ENCODE measurements at regions not wholly inside any gene's neighbourhood (a gene's known extent, or its start where the extent isn't known, plus 50 kb on each side); places are given as distances from the start of the nearest gene placed in this dataset.

DNA sequence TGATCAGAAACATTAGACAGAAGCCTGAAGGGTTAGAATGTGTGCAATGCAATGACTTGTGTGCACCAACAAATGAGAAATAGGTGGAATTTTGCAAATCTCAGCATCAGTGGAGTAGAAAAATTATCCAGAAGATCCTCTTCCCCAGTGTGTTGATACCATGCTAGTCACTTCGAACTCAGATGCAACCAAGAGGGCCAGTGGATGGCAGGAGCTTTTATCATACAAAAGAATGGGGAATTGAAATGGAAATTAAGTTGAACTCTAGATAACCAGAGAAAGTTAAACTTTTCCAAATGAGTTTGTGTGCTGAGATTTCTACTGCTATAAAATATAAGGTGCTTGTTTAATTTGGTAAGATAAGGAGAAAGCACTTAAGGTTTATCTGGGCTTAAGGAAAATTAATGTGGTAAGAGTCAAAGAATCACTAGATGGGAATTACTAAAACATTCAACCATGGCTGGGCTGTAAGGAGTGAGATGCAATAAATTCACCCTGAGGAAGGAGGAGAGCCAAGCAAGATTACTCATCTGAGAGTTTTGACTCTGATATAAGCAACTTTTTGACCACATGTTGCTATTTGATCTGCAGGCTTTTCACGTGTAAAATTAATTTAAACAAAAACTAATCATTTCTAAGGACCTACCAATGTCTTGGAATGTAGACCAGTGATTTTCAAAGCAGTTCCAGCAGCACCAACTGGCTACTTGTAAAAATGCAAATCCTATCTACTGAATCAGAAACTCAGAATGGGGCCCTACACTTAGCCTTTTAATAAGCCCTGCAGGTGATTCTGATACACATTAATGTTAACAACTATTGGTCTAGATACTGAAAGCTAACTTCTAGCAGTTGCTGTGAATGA, 113.2 kb downstream of the CDC14C start:
- Histone ChIP-seq H3K36me3 (ENCODE audit: control insufficient read depth in 2 of 2, insufficient read depth in 2 of 2, low read length in 1 of 2) (no peaks in the 10 kb centered on the region), H3K4me1 (ENCODE audit: control insufficient read depth in 2 of 2, insufficient read depth in 2 of 2, low read length in 1 of 2) (no peaks in the 10 kb centered on the region), H3K9me3 (ENCODE audit: control insufficient read depth in 2 of 2, insufficient read depth in 1 of 2, low read depth in 1 of 2, low read length in 1 of 2) (no peaks in the 10 kb centered on the region), H3K27ac (ENCODE audit: low read depth in 2 of 2, low read length in 1 of 2) (no peak overlapping the region), H3K4me3 (ENCODE audit: low read depth in 1 of 2, low read length in 2 of 2) (no peak overlapping the region), H3K27me3 (ENCODE audit: control insufficient read depth in 1 of 2, insufficient read depth in 2 of 2, low read length in 2 of 2) (no peaks in the 10 kb centered on the region)
- WGBS, 2 donors, result 21 to 26% methylated on average over 2 of the region's 2 CpGs

DNA sequence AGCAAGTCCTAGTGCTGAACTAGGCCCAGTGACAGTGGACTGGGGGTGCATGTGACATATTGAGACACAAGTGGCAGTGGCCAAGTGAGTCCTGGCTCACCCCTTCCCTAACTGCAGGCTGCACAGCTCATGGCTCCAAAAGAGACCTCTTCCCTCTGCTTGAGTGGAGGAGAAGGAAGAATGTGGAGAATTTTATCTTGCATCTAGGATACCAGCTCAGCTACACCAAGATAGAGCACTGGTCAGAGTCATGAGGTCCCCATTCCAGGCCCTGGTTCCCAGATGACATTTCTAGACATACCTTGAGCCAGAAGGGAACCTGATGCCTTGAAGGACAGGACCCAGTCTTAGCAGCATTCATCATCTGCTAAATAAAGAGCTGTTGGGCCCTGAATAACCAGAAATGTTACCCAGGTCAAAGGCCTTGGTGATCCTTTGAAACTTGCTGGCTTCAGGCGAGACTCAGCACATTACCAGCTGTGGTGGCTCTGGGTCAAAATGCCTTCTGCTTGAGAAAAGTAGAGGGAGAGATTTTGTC, 114.5 kb downstream of the CDC14C start:
- no peak overlapping the region for H3K4me3 ChIP-seq (ENCODE audit: low read depth in 1 of 2, low read length in 2 of 2)
- H3K36me3 ChIP-seq (ENCODE audit: control insufficient read depth in 2 of 2, insufficient read depth in 2 of 2, low read length in 1 of 2), result no peaks in the 10 kb centered on the region
- H3K4me1 ChIP-seq (ENCODE audit: control insufficient read depth in 2 of 2, insufficient read depth in 2 of 2, low read length in 1 of 2), result no peaks in the 10 kb centered on the region
- H3K9me3 ChIP-seq (ENCODE audit: control insufficient read depth in 2 of 2, insufficient read depth in 1 of 2, low read depth in 1 of 2, low read length in 1 of 2), result no peaks in the 10 kb centered on the region
- no peaks in the 10 kb centered on the region for H3K27me3 ChIP-seq (ENCODE audit: control insufficient read depth in 1 of 2, insufficient read depth in 2 of 2, low read length in 2 of 2)
- WGBS, 2 donors, result 84 to 85% methylated on average over 1 of the region's 1 CpG
- H3K27ac ChIP-seq (ENCODE audit: low read depth in 2 of 2, low read length in 1 of 2), result no peak overlapping the region

DNA sequence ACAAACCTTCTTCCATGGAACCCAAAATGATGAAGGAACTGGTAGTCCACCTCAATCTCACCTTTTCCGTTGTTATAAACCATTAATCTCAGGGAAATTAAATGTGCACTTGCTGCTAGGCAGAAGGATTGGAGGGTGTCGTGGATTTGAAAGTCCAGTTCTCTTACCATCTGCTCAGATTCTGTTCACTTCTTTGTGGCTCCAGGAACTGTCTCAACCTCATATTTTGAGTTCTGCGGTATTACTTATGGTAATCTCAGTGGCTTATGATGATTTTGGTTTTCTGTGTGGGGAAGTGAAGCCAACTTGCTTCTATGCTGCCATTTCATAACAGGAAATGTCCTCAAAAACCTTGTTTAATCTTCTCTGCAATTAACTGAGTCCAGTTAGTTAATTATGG, 136.4 kb downstream of the CDC14C start:
- H3K27me3 ChIP-seq (ENCODE audit: control insufficient read depth in 1 of 2, insufficient read depth in 2 of 2, low read length in 2 of 2), result no peaks in the 10 kb centered on the region
- WGBS, 2 donors, result 83 to 89% methylated on average over 3 of the region's 3 CpGs
- H3K4me1 ChIP-seq (ENCODE audit: control insufficient read depth in 2 of 2, insufficient read depth in 2 of 2, low read length in 1 of 2), result no peaks in the 10 kb centered on the region
- no peak overlapping the region for H3K4me3 ChIP-seq (ENCODE audit: low read depth in 1 of 2, low read length in 2 of 2)
- no peaks in the 10 kb centered on the region for H3K36me3 ChIP-seq (ENCODE audit: control insufficient read depth in 2 of 2, insufficient read depth in 2 of 2, low read length in 1 of 2)
- no peaks in the 10 kb centered on the region for H3K9me3 ChIP-seq (ENCODE audit: control insufficient read depth in 2 of 2, insufficient read depth in 1 of 2, low read depth in 1 of 2, low read length in 1 of 2)
- no peak overlapping the region for H3K27ac ChIP-seq (ENCODE audit: low read depth in 2 of 2, low read length in 1 of 2)

DNA sequence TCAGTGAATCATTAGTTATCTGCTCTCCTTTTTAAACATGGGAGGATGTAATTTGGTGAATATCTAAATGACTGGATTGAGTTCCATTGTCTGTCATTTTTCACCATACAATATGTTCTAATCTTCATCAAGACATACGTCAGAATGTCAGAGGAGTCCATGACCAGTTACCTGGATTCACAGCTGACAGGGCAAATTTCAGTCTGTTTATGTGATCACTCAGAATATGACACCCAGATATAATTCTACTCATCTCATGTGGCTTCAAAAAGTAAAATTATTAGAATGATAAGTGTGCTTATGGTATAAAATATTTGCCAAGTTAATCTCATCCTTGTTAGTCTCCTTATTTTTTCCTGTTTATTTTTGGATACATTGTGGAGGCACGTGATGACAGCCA, 150.2 kb downstream of the CDC14C start:
- H3K4me3 ChIP-seq (ENCODE audit: low read depth in 1 of 2, low read length in 2 of 2), result no peak overlapping the region
- no peak overlapping the region for H3K27ac ChIP-seq (ENCODE audit: low read depth in 2 of 2, low read length in 1 of 2)
- no peaks in the 10 kb centered on the region for H3K36me3 ChIP-seq (ENCODE audit: control insufficient read depth in 2 of 2, insufficient read depth in 2 of 2, low read length in 1 of 2)
- H3K9me3 ChIP-seq (ENCODE audit: control insufficient read depth in 2 of 2, insufficient read depth in 1 of 2, low read depth in 1 of 2, low read length in 1 of 2), result no peaks in the 10 kb centered on the region
- H3K27me3 ChIP-seq (ENCODE audit: control insufficient read depth in 1 of 2, insufficient read depth in 2 of 2, low read length in 2 of 2), result no peaks in the 10 kb centered on the region
- WGBS, 2 donors, result 54 to 70% methylated on average over 2 of the region's 2 CpGs
- H3K4me1 ChIP-seq (ENCODE audit: control insufficient read depth in 2 of 2, insufficient read depth in 2 of 2, low read length in 1 of 2), result no peaks in the 10 kb centered on the region

DNA sequence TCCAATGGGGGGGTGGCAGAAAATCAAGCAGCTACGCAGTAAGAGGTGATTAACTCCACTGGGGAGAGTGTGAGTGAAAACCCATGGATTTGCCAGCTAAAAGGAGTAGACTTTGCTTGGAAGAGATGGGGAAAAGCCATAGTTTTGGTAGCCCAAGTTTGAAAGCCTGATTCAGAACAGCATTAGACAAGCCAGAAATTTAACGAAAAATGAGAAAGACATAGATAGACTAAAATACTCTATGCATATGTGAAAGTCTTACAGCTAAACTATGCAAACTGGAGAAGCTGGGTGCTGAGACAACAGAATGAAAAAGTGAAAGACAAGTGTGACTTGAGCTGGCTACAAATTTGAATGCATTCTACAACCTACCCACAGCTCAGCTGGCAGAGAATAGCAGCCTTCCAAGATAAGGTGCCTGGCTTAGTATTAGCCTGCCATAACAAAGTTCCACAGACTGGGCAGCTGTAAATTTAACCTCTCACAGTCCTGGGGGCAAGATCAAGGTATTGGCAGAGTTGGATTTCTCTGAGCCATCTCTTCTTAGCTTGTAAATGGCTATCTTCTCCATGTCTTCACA, 156.6 kb downstream of the CDC14C start:
- Histone ChIP-seq H3K9me3 (ENCODE audit: control insufficient read depth in 2 of 2, insufficient read depth in 1 of 2, low read depth in 1 of 2, low read length in 1 of 2) (no peaks in the 10 kb centered on the region), H3K4me1 (ENCODE audit: control insufficient read depth in 2 of 2, insufficient read depth in 2 of 2, low read length in 1 of 2) (no peaks in the 10 kb centered on the region), H3K27ac (ENCODE audit: low read depth in 2 of 2, low read length in 1 of 2) (no peak overlapping the region), H3K4me3 (ENCODE audit: low read depth in 1 of 2, low read length in 2 of 2) (no peak overlapping the region), H3K27me3 (ENCODE audit: control insufficient read depth in 1 of 2, insufficient read depth in 2 of 2, low read length in 2 of 2) (no peaks in the 10 kb centered on the region), H3K36me3 (ENCODE audit: control insufficient read depth in 2 of 2, insufficient read depth in 2 of 2, low read length in 1 of 2) (no peaks in the 10 kb centered on the region)
- 79 to 85% methylated on average over 2 of the region's 2 CpGs for WGBS, 2 donors

DNA sequence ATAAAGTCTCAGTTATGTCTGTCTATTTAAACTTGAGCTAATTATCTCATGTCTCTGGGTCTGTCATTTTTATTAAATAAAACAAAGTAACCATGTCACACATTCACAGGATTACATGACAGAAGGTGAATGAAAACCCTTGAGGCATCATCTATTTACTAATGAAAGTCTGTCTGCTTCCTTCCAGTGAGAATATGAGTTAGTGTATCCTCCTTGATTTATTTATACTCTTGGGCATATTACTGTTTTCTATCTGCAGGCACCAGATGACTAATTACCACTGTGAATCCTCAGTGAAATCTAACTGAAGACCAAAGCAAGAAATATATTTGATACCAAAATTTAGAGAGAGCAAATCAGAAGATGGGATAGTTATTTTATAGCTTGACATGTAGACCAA, 163.7 kb downstream of the CDC14C start:
- Histone ChIP-seq H3K4me3 (ENCODE audit: low read depth in 1 of 2, low read length in 2 of 2) (no peak overlapping the region), H3K36me3 (ENCODE audit: control insufficient read depth in 2 of 2, insufficient read depth in 2 of 2, low read length in 1 of 2) (no peaks in the 10 kb centered on the region), H3K4me1 (ENCODE audit: control insufficient read depth in 2 of 2, insufficient read depth in 2 of 2, low read length in 1 of 2) (no peaks in the 10 kb centered on the region), H3K9me3 (ENCODE audit: control insufficient read depth in 2 of 2, insufficient read depth in 1 of 2, low read depth in 1 of 2, low read length in 1 of 2) (no peaks in the 10 kb centered on the region), H3K27me3 (ENCODE audit: control insufficient read depth in 1 of 2, insufficient read depth in 2 of 2, low read length in 2 of 2) (no peaks in the 10 kb centered on the region), H3K27ac (ENCODE audit: low read depth in 2 of 2, low read length in 1 of 2) (no peak overlapping the region)

DNA sequence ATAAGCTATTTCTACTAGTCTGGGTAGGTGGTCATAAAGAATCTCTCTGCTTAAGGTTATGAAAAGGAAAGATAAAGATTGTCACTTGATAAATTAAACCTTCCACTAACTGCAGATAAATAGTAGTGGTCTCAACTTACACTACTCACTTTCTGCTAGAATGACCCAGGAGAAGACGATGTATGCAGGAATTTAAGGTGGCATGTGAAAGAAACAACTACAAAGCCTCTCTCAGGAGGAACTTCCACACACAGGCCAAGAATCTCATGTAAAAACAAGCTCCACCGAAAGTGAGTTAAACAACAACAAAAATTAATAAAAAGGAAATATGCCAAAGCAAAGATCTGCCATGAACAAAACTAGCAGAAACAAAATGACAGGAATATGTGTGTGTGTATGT, 165.4 kb downstream of the CDC14C start:
- Histone ChIP-seq H3K27me3 (ENCODE audit: control insufficient read depth in 1 of 2, insufficient read depth in 2 of 2, low read length in 2 of 2) (no peaks in the 10 kb centered on the region), H3K9me3 (ENCODE audit: control insufficient read depth in 2 of 2, insufficient read depth in 1 of 2, low read depth in 1 of 2, low read length in 1 of 2) (no peaks in the 10 kb centered on the region), H3K4me3 (ENCODE audit: low read depth in 1 of 2, low read length in 2 of 2) (no peak overlapping the region), H3K36me3 (ENCODE audit: control insufficient read depth in 2 of 2, insufficient read depth in 2 of 2, low read length in 1 of 2) (no peaks in the 10 kb centered on the region), H3K27ac (ENCODE audit: low read depth in 2 of 2, low read length in 1 of 2) (no peak overlapping the region), H3K4me1 (ENCODE audit: control insufficient read depth in 2 of 2, insufficient read depth in 2 of 2, low read length in 1 of 2) (no peaks in the 10 kb centered on the region)
- 52 to 55% methylated on average over 2 of the region's 2 CpGs for WGBS, 2 donors

DNA sequence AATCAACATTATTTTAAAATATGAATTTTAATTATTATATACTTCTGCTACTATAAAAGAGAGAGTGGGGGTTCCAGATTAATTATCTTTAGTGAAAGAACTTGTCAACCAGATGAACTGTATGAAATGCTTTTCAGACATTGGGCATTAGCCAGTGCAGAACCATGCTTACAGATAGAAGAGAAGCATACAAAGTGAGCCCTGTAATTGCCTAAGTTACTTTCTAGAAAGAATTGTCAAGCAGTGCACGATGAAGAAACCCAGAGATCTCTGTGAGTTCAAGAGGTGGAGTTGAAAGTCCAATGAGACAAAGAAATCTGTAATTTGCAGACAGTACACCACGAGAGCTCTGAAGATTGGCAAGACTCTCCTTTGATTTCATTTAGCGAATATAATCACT, 166.7 kb downstream of the CDC14C start:
- H3K27ac ChIP-seq (ENCODE audit: low read depth in 2 of 2, low read length in 1 of 2), result no peak overlapping the region
- WGBS, 2 donors, result 71 to 73% methylated on average over 3 of the region's 3 CpGs

DNA sequence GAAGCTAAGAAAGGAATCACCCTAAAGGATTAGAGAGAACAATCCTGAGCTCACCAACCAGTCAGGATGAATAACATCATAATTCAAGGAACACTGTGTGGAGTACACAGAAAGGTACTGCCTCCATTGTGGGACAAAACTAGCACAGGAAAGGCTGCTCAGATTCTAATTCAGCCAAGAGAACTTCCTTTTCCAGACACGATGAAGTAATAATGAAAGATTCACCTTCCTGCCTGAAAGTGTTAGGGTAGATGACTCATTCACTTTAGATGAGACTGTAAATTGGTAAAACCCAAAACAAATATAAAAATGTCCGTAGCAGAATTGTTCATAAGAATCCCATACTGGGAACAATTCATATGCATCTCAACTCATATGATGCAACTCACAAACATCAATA, 167.2 kb downstream of the CDC14C start:
- no peaks in the 10 kb centered on the region for H3K4me1 ChIP-seq (ENCODE audit: control insufficient read depth in 2 of 2, insufficient read depth in 2 of 2, low read length in 1 of 2)
- no peaks in the 10 kb centered on the region for H3K27me3 ChIP-seq (ENCODE audit: control insufficient read depth in 1 of 2, insufficient read depth in 2 of 2, low read length in 2 of 2)
- no peaks in the 10 kb centered on the region for H3K36me3 ChIP-seq (ENCODE audit: control insufficient read depth in 2 of 2, insufficient read depth in 2 of 2, low read length in 1 of 2)
- no peaks in the 10 kb centered on the region for H3K9me3 ChIP-seq (ENCODE audit: control insufficient read depth in 2 of 2, insufficient read depth in 1 of 2, low read depth in 1 of 2, low read length in 1 of 2)
- H3K27ac ChIP-seq (ENCODE audit: low read depth in 2 of 2, low read length in 1 of 2), result no peak overlapping the region
- 30 to 53% methylated on average over 2 of the region's 2 CpGs for WGBS, 2 donors
- no peak overlapping the region for H3K4me3 ChIP-seq (ENCODE audit: low read depth in 1 of 2, low read length in 2 of 2)

More for the DNA sequence above, 166.7 kb downstream of the CDC14C start:
- Histone ChIP-seq H3K27me3 (ENCODE audit: control insufficient read depth in 1 of 2, insufficient read depth in 2 of 2, low read length in 2 of 2) (no peaks in the 10 kb centered on the region), H3K4me1 (ENCODE audit: control insufficient read depth in 2 of 2, insufficient read depth in 2 of 2, low read length in 1 of 2) (no peaks in the 10 kb centered on the region), H3K4me3 (ENCODE audit: low read depth in 1 of 2, low read length in 2 of 2) (no peak overlapping the region), H3K9me3 (ENCODE audit: control insufficient read depth in 2 of 2, insufficient read depth in 1 of 2, low read depth in 1 of 2, low read length in 1 of 2) (no peaks in the 10 kb centered on the region), H3K36me3 (ENCODE audit: control insufficient read depth in 2 of 2, insufficient read depth in 2 of 2, low read length in 1 of 2) (no peaks in the 10 kb centered on the region)

DNA sequence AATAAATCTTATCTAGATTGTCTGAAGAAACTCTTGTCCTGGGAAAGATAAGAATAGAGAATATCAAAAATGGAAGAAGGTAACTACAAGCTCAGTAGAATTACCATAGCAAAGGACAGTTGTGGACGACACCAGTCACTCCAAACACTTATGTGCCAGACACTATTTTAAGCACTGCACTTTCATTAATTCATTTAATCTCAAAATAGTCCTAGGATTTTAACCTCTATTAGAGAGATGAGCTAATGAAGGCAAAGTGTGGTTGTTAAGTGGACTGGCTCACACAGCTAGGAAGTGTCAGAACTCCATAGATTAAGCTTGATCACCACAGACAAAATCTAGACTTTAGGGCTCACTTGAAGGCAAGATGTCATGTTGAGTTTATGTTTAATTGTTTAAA, 168.9 kb downstream of the CDC14C start:
- Histone ChIP-seq H3K9me3 (ENCODE audit: control insufficient read depth in 2 of 2, insufficient read depth in 1 of 2, low read depth in 1 of 2, low read length in 1 of 2) (no peaks in the 10 kb centered on the region), H3K27ac (ENCODE audit: low read depth in 2 of 2, low read length in 1 of 2) (no peak overlapping the region), H3K4me3 (ENCODE audit: low read depth in 1 of 2, low read length in 2 of 2) (no peak overlapping the region), H3K27me3 (ENCODE audit: control insufficient read depth in 1 of 2, insufficient read depth in 2 of 2, low read length in 2 of 2) (no peaks in the 10 kb centered on the region), H3K36me3 (ENCODE audit: control insufficient read depth in 2 of 2, insufficient read depth in 2 of 2, low read length in 1 of 2) (no peaks in the 10 kb centered on the region), H3K4me1 (ENCODE audit: control insufficient read depth in 2 of 2, insufficient read depth in 2 of 2, low read length in 1 of 2) (no peaks in the 10 kb centered on the region)
- 68 to 88% methylated on average over 1 of the region's 1 CpG for WGBS, 2 donors

All from esophagus (tissue), 2 donors.